ENCODE measurements at regions not wholly inside any gene's neighbourhood (a gene's known extent, or its start where the extent isn't known, plus 50 kb on each side); places are given as distances from the start of the nearest gene placed in this dataset.

- TF ChIP-seq EZH2 (IDR thresholded peaks at IDR 0.05; ENCODE audit: borderline replicate concordance, low read depth, low read length, poor library complexity, severe bottlenecking), result no peak
- no peak for TF ChIP-seq CTCF (conservative IDR thresholded peaks at IDR 0.05; ENCODE audit: low read depth, low read length)
Measured at GRCh38 chr11:70882716-70883085, 369.7 kb downstream of the SHANK2 start.

Measured in A673 (cell line).